ENCODE measurements at regions not wholly inside any gene's neighbourhood (a gene's known extent, or its start where the extent isn't known, plus 50 kb on each side); places are given as distances from the start of the nearest gene placed in this dataset.
"Not testable (repeated sequence)": the region's sequence is repeated elsewhere in the genome, so short reads cannot be mapped to it uniquely, and the experiment has no call there.

GRCh38 chr12:126419131-126419530, 1353.9 kb downstream of the AACS start:
- no peak for DNase-seq

GRCh38 chr12:126424696-126425095, 1359.5 kb downstream of the AACS start:
- DNase-seq: no peak

- no peak for DNase-seq
Measured at GRCh38 chr12:126425264-126425663, 1360.0 kb downstream of the AACS start.

- no peak for DNase-seq
Measured at GRCh38 chr12:126428769-126429168, 1363.5 kb downstream of the AACS start.

GRCh38 chr12:126430921-126431320, 1365.7 kb downstream of the AACS start:
- DNase-seq: no peak

- no peak for DNase-seq
Measured at GRCh38 chr12:126431767-126432166, 1366.5 kb downstream of the AACS start.

- no peak for DNase-seq
Measured at GRCh38 chr12:126432780-126433179, 1367.5 kb downstream of the AACS start.

GRCh38 chr12:126434412-126434985, 1369.3 kb downstream of the AACS start:
- DNase-seq: no peak

GRCh38 chr12:126436041-126436440, 1370.8 kb downstream of the AACS start:
- no peak for DNase-seq

- no peak for DNase-seq
Measured at GRCh38 chr12:126437934-126438333, 1372.7 kb downstream of the AACS start.

GRCh38 chr12:126443977-126444376, 1378.7 kb downstream of the AACS start:
- no peak for DNase-seq

GRCh38 chr12:126447346-126447745, 1382.1 kb downstream of the AACS start:
- DNase-seq: no peak

- DNase-seq: no peak
Measured at GRCh38 chr12:126451809-126452208, 1386.6 kb downstream of the AACS start.

- DNase-seq: not testable (repeated sequence)
Measured at GRCh38 chr12:126452686-126453085, 1387.5 kb downstream of the AACS start.

GRCh38 chr12:126454581-126454980, 1389.3 kb downstream of the AACS start:
- DNase-seq: no peak

GRCh38 chr12:126457776-126458175, 1392.5 kb downstream of the AACS start:
- no peak for DNase-seq

- no peak for DNase-seq
Measured at GRCh38 chr12:126464153-126464552, 1398.9 kb downstream of the AACS start.

GRCh38 chr12:126469211-126469610, 1404.0 kb downstream of the AACS start:
- no peak for DNase-seq

- no peak for DNase-seq
Measured at GRCh38 chr12:126474703-126475102, 1409.5 kb downstream of the AACS start.

- DNase-seq: no peak
Measured at GRCh38 chr12:126480451-126480850, 1415.2 kb downstream of the AACS start.

- no peak for DNase-seq
Measured at GRCh38 chr12:126481688-126482087, 1416.5 kb downstream of the AACS start.

GRCh38 chr12:126482238-126482889, 1417.1 kb downstream of the AACS start:
- no peak for DNase-seq

GRCh38 chr12:126483145-126484068, 1418.2 kb downstream of the AACS start:
- no peak for DNase-seq

- no peak for DNase-seq
Measured at GRCh38 chr12:126487431-126487980, 1422.3 kb downstream of the AACS start.
